Heart left ventricle (tissue), 16 donors: ENCODE measurements at regions not wholly inside any gene's neighbourhood (a gene's known extent, or its start where the extent isn't known, plus 50 kb on each side); places are given as distances from the start of the nearest gene placed in this dataset.

Experiments used
- ATAC-seq, 4 donors: fragments of 200-7000 bp; cut with Tn5 transposase; one replicate each; pipeline ENCODE4 v1.9.1; 2020 to 2022; ENCODE audit warnings: moderate library complexity in 4 of 4, mild to moderate bottlenecking in 3 of 4, moderate number of reproducible peaks in 1 of 4
- DNase-seq, 5 donors: peaks; one replicate each; pipeline ENCODE4 v3.0.0-alpha.2; 2020
- H3K27ac ChIP-seq, 12 donors: fragments of 200-600 bp; sonication (generic) in 4 of 12; one replicate each; pipeline versions ENCODE4 v1.5.0 to v1.8.0; 2016 to 2022; ENCODE audit warnings: mild to moderate bottlenecking in 2 of 12
- H3K27me3 ChIP-seq, 9 donors: fragments of 200-600 bp; sonication (generic) in 2 of 9; one replicate each; pipeline versions ENCODE4 v1.5.1 to v1.8.0; 2016 to 2022; ENCODE audit warnings: mild to moderate bottlenecking in 3 of 9
- H3K36me3 ChIP-seq, 9 donors: fragments of 200-600 bp; sonication (generic) in 2 of 9; one replicate each; pipeline versions ENCODE4 v1.5.0 to v1.8.0; 2018 to 2022; ENCODE audit warnings: mild to moderate bottlenecking in 2 of 9
- H3K4me1 ChIP-seq, 12 donors: fragments of 200-600 bp; sonication (generic) in 4 of 12; one replicate each; pipeline versions ENCODE4 v1.5.0 to v1.8.0; 2016 to 2022; ENCODE audit warnings: mild to moderate bottlenecking in 3 of 12
- H3K4me3 ChIP-seq, 12 donors: fragments of 200-600 bp; sonication (generic) in 4 of 12; one replicate each; pipeline versions ENCODE4 v1.5.0 to v1.8.0; 2017 to 2022; ENCODE audit warnings: mild to moderate bottlenecking in 9 of 12, moderate library complexity in 4 of 12
- H3K9me3 ChIP-seq, 12 donors: fragments of 200-600 bp; sonication (generic) in 4 of 12; one replicate each; pipeline versions ENCODE4 v1.5.0 to v1.8.0; 2016 to 2022; ENCODE audit warnings: mild to moderate bottlenecking in 1 of 12
- CTCF ChIP-seq, 12 donors: fragments of 200-600 bp; sonication (generic) in 4 of 12; IDR thresholded peaks; one replicate each; pipeline versions ENCODE4 v1.5.0 to v1.8.0; 2018 to 2022; ENCODE audit warnings: antibody characterized with exemption in 12 of 12, mild to moderate bottlenecking in 5 of 12
- POLR2A ChIP-seq, 2 donors: fragments of 450-650 bp; IDR thresholded peaks; one replicate each; pipeline ENCODE4 v1.6.1; 2017; ENCODE audit warnings: antibody characterized with exemption in 2 of 2, mild to moderate bottlenecking in 2 of 2, moderate library complexity in 2 of 2
- WGBS, 4 donors: extraction: QIAGEN DNeasy Blood & Tissue Kit in 2 of 4; methylation state at CpG; one replicate each; pipeline versions ENCODE4 v1.1.5 to v1.1.7; 2013 to 2018; 5-methylcytosine and 5-hydroxymethylcytosine counted together
- intact Hi-C, 10 donors: fragments of 100-400 bp; cut with DNase I; formaldehyde crosslinking; loops; one replicate each; pipeline versions ENCODE4 v1.11.1 to v1.14.2; 2022
- donor health status: ischemic (EF 13 %, LVEDD 7.1; RV severe dilation, severe dysfunction).
- donor health status: healthy with polysubstance abuse.
- donor health status: DM: no; HTN: yes; CAD: no.
- donor health status: DM: no; HTN: no; CAD: no.
- donor health status: ischemic (EF 25% LVEDD 6.9; RV normal size, moderate dysfunction).
- donor health status: ischemic (EF 25% LVEDD 5.7; RV mildly dilated, moderate dysfunction).
- donor health status: healthy.
- donor health status: DM: yes; HTN: yes; CAD: no.
- donor health status: ischemic (EF 35%, LVEDD 5.7; RV mildly dilated, moderate dysfunction).
- donor health status: nonischemic (EF 11% LVEDD 7.7; RV severe dilation, severe dysfunction).
- donor health status: DM: yes; HTN: yes; CAD: no.
- donor health status: PGD.
- donor health status: ischemic (EF 29% LVEDD 5.4; RV normal size, mild dysfunction).
- donor health status: nonischemic (EF 23%, LVEDD 6.1; RV moderate dilation, normal function).

- Histone ChIP-seq H3K27me3 (no peaks in the 10 kb centered on the region), H3K36me3 (no peaks in the 10 kb centered on the region), H3K9me3 (no peaks in the 10 kb centered on the region), H3K4me1 (no peaks in the 10 kb centered on the region), H3K4me3 (no peak overlapping the region), H3K27ac (no peak overlapping the region)
- DNase-seq (no peak), ATAC-seq (no peak)
- intact Hi-C loops, result no loop called here
- 48 to 73% (median 58%) methylated on average over 1 of the region's 1 CpG for WGBS, 4 donors
- TF ChIP-seq POLR2A (IDR thresholded peaks at IDR 0.05), result no peak
- TF ChIP-seq CTCF (IDR thresholded peaks at IDR 0.05), result no peak
Observed at GRCh38 chr4:56200275-56200674, 187.0 kb downstream of the AASDH start.

DNA sequence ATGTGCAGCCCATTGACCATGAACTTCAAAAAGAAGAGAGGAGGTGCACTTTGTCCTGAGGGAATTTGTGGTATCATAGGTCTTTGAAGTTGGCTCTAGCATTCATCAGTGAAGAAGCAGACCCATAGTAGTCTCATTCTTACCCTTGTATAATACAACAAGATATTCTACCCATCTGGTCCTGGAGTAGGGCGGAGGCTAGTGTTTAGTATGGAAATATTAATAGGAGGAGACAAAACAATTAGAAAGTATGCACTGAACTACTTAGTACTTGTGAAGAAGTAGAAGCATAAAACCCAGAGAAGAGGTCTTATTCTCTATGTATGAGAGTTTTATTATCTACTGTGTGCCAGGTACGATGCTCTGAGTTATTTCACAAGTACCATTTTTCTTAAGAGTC is 189.0 kb downstream of the AASDH start:
- ATAC-seq (no peak), DNase-seq (no peak)
- Histone ChIP-seq H3K27ac (no peak overlapping the region), H3K4me3 (no peak overlapping the region), H3K27me3 (no peaks in the 10 kb centered on the region), H3K4me1 (no peaks in the 10 kb centered on the region), H3K36me3 (no peaks in the 10 kb centered on the region), H3K9me3 (no peaks in the 10 kb centered on the region)
- intact Hi-C loops, result no loop called here
- TF ChIP-seq POLR2A (IDR thresholded peaks at IDR 0.05), result no peak
- TF ChIP-seq CTCF (IDR thresholded peaks at IDR 0.05), result no peak
- 90 to 92% (median 92%) methylated on average over 2 of the region's 2 CpGs for WGBS, 4 donors

GRCh38 chr4:56197387-56197786 is 189.9 kb downstream of the AASDH start:
- WGBS, 4 donors, result 85 to 92% (median 88%) methylated on average over 5 of the region's 5 CpGs
- Histone ChIP-seq H3K27ac (no peak overlapping the region), H3K4me3 (no peak overlapping the region), H3K27me3 (no peaks in the 10 kb centered on the region), H3K4me1 (no peaks in the 10 kb centered on the region), H3K36me3 (no peaks in the 10 kb centered on the region), H3K9me3 (no peaks in the 10 kb centered on the region)
- TF ChIP-seq POLR2A (IDR thresholded peaks at IDR 0.05) (no peak), CTCF (IDR thresholded peaks at IDR 0.05) (no peak)
- intact Hi-C loops, result no loop called here
- ATAC-seq (no peak), DNase-seq (no peak)

DNA sequence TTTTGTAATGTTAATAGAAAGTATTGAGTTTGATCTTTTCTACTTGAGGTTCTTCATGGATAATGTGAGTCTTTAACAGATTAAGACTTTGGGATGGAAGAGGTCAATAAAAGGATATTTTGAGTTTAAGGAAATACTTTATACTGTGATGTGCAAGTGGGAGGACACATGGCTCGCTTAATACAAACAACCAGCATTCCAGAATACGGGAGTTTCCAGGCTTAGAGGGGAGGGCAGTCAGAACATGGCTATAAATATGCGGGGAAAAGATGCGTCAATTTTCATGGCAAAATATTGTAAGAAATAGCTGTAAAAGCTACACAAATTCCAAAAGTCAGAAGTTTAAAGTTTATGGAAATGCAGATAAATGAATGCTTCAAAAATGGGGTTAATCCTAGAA is 192.3 kb downstream of the AASDH start:
- DNase-seq, result no peak
- no peak overlapping the region for H3K27ac ChIP-seq
- no peaks in the 10 kb centered on the region for H3K27me3 ChIP-seq
- peaks cover 0 to 9% (median 0%) of the 10 kb centered on the region in 12 donors for H3K9me3 ChIP-seq
- H3K36me3 ChIP-seq, result no peaks in the 10 kb centered on the region
- TF ChIP-seq POLR2A (IDR thresholded peaks at IDR 0.05) (no peak), CTCF (IDR thresholded peaks at IDR 0.05) (no peak)
- no peak for ATAC-seq
- no peak overlapping the region for H3K4me3 ChIP-seq
- no peaks in the 10 kb centered on the region for H3K4me1 ChIP-seq
- intact Hi-C loops, result no loop called here
- 55 to 71% (median 61%) methylated on average over 4 of the region's 4 CpGs for WGBS, 4 donors
